ENCODE measurements at regions not wholly inside any gene's neighbourhood (a gene's known extent, or its start where the extent isn't known, plus 50 kb on each side); places are given as distances from the start of the nearest gene placed in this dataset.
A peak's percentile ranks its signal among the peaks of the same experiment; 100 is the strongest.

DNA sequence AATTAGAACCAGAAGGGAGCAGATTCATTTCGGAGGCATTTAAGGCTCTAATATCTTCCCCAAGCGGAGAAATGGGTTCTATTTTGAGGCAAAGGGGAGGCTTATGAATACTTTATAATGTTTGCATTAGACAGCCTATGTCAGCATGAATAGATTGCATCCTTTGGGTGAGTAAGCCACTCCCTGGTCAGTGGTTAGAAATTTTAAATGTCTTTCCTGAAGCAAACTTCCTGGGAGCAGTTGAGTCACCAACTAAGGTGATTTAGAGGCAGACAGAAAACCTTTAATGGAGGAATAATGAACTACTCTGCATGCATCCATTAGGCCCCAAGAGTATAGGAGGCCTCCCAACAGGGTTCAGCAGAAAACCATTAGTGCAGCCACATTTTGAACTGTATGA is 204.9 kb downstream of the ELAVL2 start:
- Histone ChIP-seq H2AFZ (ENCODE audit: control insufficient read depth, low read length) (peak overlapping the region; percentile 62), H3K9me1 (ENCODE audit: control insufficient read depth, extremely low read depth, insufficient read depth, low read length) (no peaks in the 10 kb centered on the region), H3K27ac (ENCODE audit: control insufficient read depth, insufficient read depth, low read length) (peak overlapping the region; percentile 34), H3K27me3 (ENCODE audit: control insufficient read depth, extremely low read depth, insufficient read depth, low read length) (no peaks in the 10 kb centered on the region), H3K79me2 (ENCODE audit: control insufficient read depth, insufficient read depth, low read length) (no peaks in the 10 kb centered on the region), H3K36me3 (ENCODE audit: control insufficient read depth in 2 of 2, extremely low read depth in 1 of 2, insufficient read depth in 2 of 2, low read length in 2 of 2) (no peaks in the 10 kb centered on the region), H3K4me1 (ENCODE audit: control insufficient read depth, extremely low read depth, insufficient read depth, low read length) (peaks cover 18% of the 10 kb centered on the region), H3K9ac (ENCODE audit: control insufficient read depth, extremely low read depth, insufficient read depth, low read length) (no peak overlapping the region), H3K4me2 (ENCODE audit: control insufficient read depth, extremely low read depth, insufficient read depth, low read depth, low read length) (peak overlapping the region; percentile 32), H4K20me1 (ENCODE audit: control insufficient read depth, extremely low read depth, insufficient read depth, low read length) (no peaks in the 10 kb centered on the region), H3K4me3 (ENCODE audit: control insufficient read depth in 2 of 3, extremely low read depth in 1 of 3, insufficient read depth in 2 of 3, low read depth in 1 of 3, low read length in 3 of 3) (no peak overlapping the region), H3K9me3 (ENCODE audit: control insufficient read depth, low read depth, low read length) (no peaks in the 10 kb centered on the region)
- dilution Hi-C loops (cut with MboI; ENCODE audit: extremely low pct_ligation_motif_present, low sequenced_read_pairs): no loop called here
- no peak for TF ChIP-seq EZH2 (IDR thresholded peaks at IDR 0.05; ENCODE audit: low read length)
- TF ChIP-seq, protein P1, sequence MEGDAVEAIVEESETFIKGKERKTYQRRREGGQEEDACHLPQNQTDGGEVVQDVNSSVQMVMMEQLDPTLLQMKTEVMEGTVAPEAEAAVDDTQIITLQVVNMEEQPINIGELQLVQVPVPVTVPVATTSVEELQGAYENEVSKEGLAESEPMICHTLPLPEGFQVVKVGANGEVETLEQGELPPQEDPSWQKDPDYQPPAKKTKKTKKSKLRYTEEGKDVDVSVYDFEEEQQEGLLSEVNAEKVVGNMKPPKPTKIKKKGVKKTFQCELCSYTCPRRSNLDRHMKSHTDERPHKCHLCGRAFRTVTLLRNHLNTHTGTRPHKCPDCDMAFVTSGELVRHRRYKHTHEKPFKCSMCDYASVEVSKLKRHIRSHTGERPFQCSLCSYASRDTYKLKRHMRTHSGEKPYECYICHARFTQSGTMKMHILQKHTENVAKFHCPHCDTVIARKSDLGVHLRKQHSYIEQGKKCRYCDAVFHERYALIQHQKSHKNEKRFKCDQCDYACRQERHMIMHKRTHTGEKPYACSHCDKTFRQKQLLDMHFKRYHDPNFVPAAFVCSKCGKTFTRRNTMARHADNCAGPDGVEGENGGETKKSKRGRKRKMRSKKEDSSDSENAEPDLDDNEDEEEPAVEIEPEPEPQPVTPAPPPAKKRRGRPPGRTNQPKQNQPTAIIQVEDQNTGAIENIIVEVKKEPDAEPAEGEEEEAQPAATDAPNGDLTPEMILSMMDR (optimal IDR thresholded peaks at IDR 0.05 in 1 of 3, IDR thresholded peaks at IDR 0.05 in 1 of 3, conservative IDR thresholded peaks at IDR 0.05 in 1 of 3; ENCODE audit: extremely low read depth in 1 of 3, insufficient read depth in 2 of 3, low read length in 3 of 3): no peak
- FAIRE-seq: peak; percentile 73
- DNase-seq (ENCODE audit: low read depth, low spot score): peak; percentile 7

DNA sequence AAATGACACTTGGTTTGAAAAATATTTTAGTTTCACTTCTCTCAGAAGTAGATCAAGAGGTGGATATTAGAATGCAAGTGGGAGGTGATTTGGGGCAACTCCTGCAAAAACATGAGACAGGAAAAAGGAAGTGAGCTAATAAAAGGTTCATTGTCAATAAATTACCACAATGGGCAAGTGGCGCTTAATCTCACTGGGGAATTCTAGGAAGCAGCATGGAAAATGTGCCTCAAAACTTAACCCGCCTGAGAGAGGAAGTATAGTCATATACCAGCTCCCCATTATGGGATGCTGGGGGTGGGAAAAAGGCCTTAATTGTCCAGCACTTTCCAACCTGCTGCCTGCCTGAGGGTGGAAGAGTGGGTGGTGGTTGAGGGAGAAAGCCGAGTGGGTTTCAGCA is 204.1 kb downstream of the ELAVL2 start:
- Histone ChIP-seq H4K20me1 (ENCODE audit: control insufficient read depth, extremely low read depth, insufficient read depth, low read length) (no peaks in the 10 kb centered on the region), H3K4me2 (ENCODE audit: control insufficient read depth, extremely low read depth, insufficient read depth, low read depth, low read length) (peak overlapping the region; percentile 2), H3K4me3 (ENCODE audit: control insufficient read depth in 2 of 3, extremely low read depth in 1 of 3, insufficient read depth in 2 of 3, low read depth in 1 of 3, low read length in 3 of 3) (no peak overlapping the region), H3K27me3 (ENCODE audit: control insufficient read depth, extremely low read depth, insufficient read depth, low read length) (no peaks in the 10 kb centered on the region), H3K9ac (ENCODE audit: control insufficient read depth, extremely low read depth, insufficient read depth, low read length) (no peak overlapping the region), H3K27ac (ENCODE audit: control insufficient read depth, insufficient read depth, low read length) (no peak overlapping the region), H3K9me1 (ENCODE audit: control insufficient read depth, extremely low read depth, insufficient read depth, low read length) (no peaks in the 10 kb centered on the region), H3K36me3 (ENCODE audit: control insufficient read depth in 2 of 2, extremely low read depth in 1 of 2, insufficient read depth in 2 of 2, low read length in 2 of 2) (no peaks in the 10 kb centered on the region), H3K79me2 (ENCODE audit: control insufficient read depth, insufficient read depth, low read length) (no peaks in the 10 kb centered on the region), H2AFZ (ENCODE audit: control insufficient read depth, low read length) (peak overlapping the region; percentile 15), H3K4me1 (ENCODE audit: control insufficient read depth, extremely low read depth, insufficient read depth, low read length) (peaks cover 18% of the 10 kb centered on the region), H3K9me3 (ENCODE audit: control insufficient read depth, low read depth, low read length) (no peaks in the 10 kb centered on the region)
- dilution Hi-C loops (cut with MboI; ENCODE audit: extremely low pct_ligation_motif_present, low sequenced_read_pairs): no loop called here
- DNase-seq (ENCODE audit: low read depth, low spot score) (no peak), FAIRE-seq (no peak)
- TF ChIP-seq EZH2 (IDR thresholded peaks at IDR 0.05; ENCODE audit: low read length): no peak
- TF ChIP-seq, protein P1 (optimal IDR thresholded peaks at IDR 0.05 in 1 of 3, IDR thresholded peaks at IDR 0.05 in 1 of 3, conservative IDR thresholded peaks at IDR 0.05 in 1 of 3; ENCODE audit: extremely low read depth in 1 of 3, insufficient read depth in 2 of 3, low read length in 3 of 3): no peak
